GM21529 (cell line): ENCODE measurements at regions not wholly inside any gene's neighbourhood (a gene's known extent, or its start where the extent isn't known, plus 50 kb on each side); places are given as distances from the start of the nearest gene placed in this dataset.
A peak's percentile ranks its signal among the peaks of the same experiment; 100 is the strongest.
"Not testable (repeated sequence)": the region's sequence is repeated elsewhere in the genome, so short reads cannot be mapped to it uniquely, and the experiment has no call there.

Experiments
- ATAC-seq: cut with Tn5 transposase; IDR thresholded peaks from one replicate; pipeline ENCODE4 v1.9.1; 2021; ENCODE audit not compliant: unreplicated experiment

DNA sequence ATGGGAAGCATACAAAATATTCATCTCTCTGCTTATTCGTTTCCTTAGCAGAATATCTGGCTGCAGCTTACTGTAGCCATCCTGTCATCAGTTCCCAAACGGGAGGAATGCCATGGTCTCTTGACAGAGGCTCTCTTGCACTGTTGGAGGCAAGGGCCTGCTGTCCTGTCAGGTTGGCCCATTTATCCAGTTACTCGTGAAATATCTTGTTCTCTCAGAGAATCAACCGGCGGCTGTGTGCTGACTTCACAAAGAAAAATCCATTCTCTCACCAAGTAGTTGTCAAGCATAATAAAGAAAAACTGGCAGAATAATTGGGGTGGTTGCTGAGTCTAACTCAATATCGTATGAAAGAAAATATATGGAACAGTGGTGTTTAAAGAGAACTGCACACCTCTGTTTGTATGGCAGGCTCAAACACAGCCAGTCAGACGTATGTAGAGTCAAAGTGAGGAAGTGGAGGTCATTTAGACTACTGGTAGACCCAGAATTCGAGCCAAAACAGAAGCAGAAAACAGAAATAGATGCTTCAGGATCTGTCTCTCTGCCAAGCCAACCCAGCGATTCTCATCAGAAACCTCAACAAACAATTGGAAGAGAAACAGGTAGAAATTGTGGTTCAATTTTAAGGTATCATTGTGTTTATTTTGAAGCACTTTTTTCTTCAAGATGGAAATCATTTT is 349.2 kb upstream of the PRKCQ start:
- ATAC-seq = no peak

GRCh38 chr10:6928586-6928985 is 348.5 kb upstream of the PRKCQ start:
- ATAC-seq = no peak

- ATAC-seq = no peak
These were observed 346.9 kb upstream of the PRKCQ start for GRCh38 chr10:6926971-6927370.

- no peak for ATAC-seq
These were observed 345.1 kb upstream of the PRKCQ start for GRCh38 chr10:6925146-6925545.

- ATAC-seq = no peak
These were observed 344.1 kb upstream of the PRKCQ start for GRCh38 chr10:6924166-6924565.

- not testable (repeated sequence) for ATAC-seq
These were observed 340.9 kb upstream of the PRKCQ start for GRCh38 chr10:6921026-6921425.

DNA sequence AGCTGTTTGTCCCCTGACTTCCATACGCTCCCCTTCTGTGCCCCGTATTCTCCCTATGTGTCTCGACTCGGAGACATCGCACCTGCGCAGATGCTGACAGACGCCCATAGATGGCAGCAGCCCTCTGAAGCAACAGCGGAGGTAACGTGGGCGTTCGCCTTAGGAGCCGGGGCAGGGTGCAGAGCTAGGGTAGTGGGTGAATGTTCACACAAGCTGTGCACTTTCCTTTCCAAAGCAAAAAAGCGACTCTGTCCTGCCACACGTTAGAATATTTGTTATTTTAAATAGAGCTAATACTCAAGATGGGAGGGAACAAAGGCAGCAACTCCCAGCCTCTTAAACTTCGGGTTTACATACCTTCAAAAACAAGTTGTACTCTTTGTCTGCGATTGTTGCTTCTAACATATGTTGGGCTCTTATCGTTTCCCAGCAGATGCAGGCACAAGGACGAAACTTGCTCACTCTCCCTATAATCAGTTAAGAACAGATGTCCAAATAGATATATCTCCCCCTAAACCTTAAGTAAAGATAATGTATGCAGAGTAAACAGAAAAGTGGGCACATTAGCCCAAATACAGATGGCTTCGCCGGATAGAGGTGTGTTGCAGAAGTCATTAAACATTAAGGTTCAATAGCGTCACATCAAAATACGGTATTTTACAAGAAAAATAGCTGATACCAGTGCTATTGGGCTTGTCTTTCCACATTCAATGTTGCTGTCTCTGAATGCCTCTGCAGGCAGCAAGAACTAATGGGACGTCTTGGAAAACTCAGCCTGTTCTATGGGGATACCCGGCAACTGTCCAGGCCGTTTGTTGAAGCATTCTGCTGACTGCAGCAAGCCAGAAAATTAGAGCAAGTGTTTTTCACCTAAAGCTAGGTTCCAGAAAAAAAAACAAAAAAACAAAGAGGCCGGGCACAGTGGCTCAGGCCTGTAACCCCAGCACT is 340.3 kb upstream of the PRKCQ start:
- peak; percentile 97 for ATAC-seq

DNA sequence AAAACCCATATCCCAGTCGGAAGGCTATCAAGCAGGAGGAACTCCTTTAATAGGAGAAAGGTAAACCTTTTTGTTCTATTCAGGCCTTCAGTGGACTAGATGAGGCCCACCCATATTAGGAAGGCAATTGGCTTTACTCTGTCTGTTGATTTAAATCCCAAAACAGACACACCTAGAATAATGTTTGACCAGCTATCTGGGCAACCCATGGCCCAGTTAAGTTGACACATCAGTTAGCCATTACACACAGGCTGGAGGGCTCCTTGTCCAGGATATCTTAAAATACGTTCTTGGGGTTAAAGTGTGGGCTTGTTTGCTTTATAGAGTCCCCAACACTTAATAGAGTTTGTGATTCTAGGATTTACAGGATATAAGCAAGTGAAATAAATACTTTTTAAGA is 339.0 kb upstream of the PRKCQ start:
- no peak for ATAC-seq

- no peak for ATAC-seq
These were observed 338.2 kb upstream of the PRKCQ start for GRCh38 chr10:6918305-6918704.

DNA sequence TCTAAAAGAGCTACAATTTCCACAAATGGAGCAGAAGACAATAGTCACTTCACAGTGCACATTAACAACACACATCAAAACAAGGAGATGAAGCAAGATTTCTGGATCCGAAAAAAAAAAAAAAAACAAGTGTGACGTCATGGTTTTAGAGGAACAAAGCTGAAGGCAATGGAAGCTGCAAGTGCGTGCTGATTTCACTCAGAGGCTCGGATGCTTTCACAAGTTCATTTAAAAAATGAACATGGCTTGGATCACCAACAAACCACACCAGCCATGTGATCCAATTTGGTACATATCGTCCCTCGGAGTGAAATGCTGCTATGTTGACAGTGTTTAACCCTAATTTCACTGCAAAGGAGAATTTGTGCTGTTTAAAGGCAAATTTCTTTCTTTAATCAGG is 337.0 kb upstream of the PRKCQ start:
- ATAC-seq = no peak

DNA sequence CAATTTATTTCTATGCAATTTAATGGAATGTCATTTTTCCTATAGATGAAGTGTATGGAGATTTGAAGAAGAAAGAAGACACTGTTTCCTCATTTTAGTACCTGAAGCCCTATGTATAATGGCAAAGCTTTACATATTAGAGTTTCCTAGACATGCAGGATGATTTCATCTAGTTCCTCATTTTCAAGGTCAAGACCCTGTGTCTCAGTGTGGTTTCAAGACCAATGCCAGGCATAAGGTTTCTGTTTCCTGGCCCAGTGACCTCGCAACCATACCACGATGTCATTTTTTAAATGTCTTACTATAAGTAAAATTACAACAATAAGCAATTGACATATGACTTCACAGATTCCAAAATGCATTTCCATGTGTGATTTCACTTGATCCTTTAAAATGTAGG is 336.5 kb upstream of the PRKCQ start:
- no peak for ATAC-seq

GRCh38 chr10:6915307-6915706 is 335.2 kb upstream of the PRKCQ start:
- ATAC-seq = no peak

GRCh38 chr10:6912929-6913328 is 332.9 kb upstream of the PRKCQ start:
- no peak for ATAC-seq

GRCh38 chr10:6912424-6912823 is 332.3 kb upstream of the PRKCQ start:
- ATAC-seq = no peak

- no peak for ATAC-seq
These were observed 331.9 kb upstream of the PRKCQ start for GRCh38 chr10:6912021-6912420.

DNA sequence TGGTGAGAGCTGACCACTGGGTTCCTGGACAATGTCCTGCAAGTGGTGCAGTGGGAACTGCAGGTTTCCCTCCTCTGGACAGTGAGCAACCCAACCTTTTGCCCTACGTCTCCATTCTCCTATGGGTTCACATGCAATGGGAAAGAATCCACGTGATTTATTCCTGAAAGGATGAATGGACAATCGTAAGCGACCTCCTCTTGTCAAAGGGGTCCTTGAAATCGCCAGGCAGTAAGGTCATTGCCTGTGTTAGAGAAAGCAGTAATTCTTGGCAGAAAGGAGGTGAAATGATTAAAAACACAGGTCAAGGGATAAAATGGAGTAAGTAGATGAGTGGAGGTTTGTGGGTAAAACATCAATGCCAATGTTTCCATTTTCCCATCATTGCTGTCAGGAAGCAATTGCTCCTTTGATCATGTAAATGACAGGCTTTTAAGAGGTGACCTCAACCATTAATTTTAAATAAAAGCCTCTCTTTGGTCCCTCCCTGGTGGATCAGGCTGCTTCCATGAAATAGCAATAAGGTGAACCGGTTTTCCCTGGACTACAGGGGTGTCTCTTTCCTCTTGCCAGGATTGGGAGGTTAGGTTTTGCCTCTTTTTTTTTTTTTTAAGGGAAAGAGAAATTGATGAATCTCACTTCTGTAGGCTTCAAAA is 330.0 kb upstream of the PRKCQ start:
- no peak for ATAC-seq

DNA sequence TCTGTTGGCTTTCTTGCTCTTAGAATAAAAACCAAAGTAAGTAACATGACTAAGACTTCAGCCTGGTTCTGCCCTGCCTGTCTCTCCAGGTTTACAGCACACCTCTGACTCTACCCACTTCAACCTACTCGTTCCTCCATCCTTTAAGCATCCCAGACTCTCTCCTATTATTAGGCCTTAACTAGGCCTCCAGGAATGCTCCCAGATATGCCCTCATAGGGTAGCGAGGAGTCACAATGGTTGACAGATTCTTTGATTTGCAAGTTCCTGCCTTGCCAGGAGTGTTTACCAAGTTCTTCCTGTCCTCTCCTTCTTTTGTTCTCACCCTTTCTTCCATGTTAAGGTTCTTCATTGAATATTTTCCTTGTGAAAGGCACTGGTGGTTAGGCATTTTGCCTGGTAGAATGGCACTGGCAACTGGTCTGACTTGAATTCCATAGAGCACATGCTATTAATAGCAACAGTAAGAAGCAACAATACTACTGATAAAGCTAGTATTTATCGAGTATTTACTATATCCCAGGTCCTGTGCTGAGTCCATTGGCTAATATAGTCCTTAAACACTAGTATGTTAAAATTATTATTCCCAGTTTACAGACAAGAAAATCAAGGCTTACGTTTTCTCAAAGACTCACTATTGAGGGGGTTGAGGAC is 327.9 kb upstream of the PRKCQ start:
- no peak for ATAC-seq

- ATAC-seq = no peak
These were observed 314.3 kb upstream of the PRKCQ start for GRCh38 chr10:6894405-6894804.

DNA sequence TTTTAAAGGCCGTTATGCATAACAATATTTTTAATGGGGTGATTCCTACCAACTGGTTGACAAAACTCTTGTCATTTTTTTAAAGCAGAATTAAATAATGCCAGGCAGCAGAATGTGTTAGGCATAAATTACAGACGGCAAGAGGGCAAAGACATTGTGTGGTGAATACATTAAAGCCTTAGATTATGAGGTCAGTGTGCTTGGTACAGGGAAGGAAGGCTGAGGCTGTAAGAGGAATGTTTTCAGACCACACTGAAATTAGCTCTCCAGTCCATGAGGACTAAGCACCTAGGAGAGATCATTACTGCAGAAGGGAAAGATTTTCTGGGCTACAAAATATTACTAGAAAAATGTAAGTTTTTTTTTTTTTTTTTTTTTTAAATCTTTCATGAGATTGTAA is 312.8 kb upstream of the PRKCQ start:
- ATAC-seq = no peak

GRCh38 chr10:6891924-6892323 is 311.8 kb upstream of the PRKCQ start:
- ATAC-seq = no peak

GRCh38 chr10:6889718-6890117 is 309.6 kb upstream of the PRKCQ start:
- no peak for ATAC-seq
